ENCODE measurements at regions not wholly inside any gene's neighbourhood (a gene's known extent, or its start where the extent isn't known, plus 50 kb on each side); places are given as distances from the start of the nearest gene placed in this dataset.

DNA sequence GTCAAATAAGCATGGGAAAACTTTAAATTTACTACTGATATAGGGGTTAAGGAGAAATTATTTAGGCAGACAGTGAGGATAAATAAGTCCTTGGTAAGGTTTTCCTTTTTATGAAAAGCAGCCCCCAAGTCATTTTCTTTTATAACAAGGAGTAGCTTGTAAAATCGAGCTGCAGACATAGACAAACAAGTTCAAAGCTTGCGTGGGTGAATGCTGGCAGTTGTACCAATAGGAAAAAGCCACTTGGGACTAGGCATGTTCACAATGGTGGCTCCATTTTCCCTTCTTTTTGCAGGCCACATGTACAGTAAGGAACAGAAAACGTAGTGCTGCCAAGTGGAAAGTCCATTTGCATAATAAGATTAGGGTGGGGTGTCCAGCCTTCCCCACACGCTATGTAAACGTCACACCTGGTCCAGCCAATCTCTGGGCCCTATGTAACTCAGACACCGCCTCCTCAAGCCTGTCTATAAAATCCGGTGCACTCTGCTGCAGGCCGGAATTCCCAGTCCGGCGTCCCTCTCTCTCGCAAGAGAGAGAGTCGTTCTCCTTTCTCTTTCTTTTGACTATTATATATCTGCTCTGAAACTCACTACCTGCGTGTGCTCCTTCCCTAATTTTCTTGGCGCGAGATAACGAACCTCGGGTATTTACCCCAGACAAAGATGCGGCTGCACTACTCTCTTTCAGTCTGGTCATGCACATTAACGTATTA, 217.1 kb upstream of the MAN1A1 start:
- Histone ChIP-seq H3K27ac (ENCODE audit: low read length) (no peak overlapping the region), H3K9me3 (ENCODE audit: control insufficient read depth, insufficient read depth, low read depth, low read length) (no peaks in the 10 kb centered on the region; the same call in 1 of the 2 replicates), H3K36me3 (ENCODE audit: control insufficient read depth, insufficient read depth, low read length) (no peaks in the 10 kb centered on the region), H3K27me3 (ENCODE audit: control insufficient read depth, insufficient read depth, low read length) (no peaks in the 10 kb centered on the region), H3K4me1 (ENCODE audit: control insufficient read depth, insufficient read depth, low read length) (no peaks in the 10 kb centered on the region), H3K4me3 (ENCODE audit: low read depth in 2 of 2, low read length in 2 of 2) (no peak overlapping the region)
- DNase-seq (ENCODE audit: low read depth, low spot score) (no peak), ATAC-seq (no peak)
- ChIA-PET CTCF (no interaction called here), POLR2A (no interaction called here)
- in situ Hi-C loops (cut with HindIII; ENCODE audit: low pct_unique_long_range_greater_than_20kb, low sequenced_read_pairs) = no loop called here
- intact Hi-C loops (cut with micrococcal nuclease; ENCODE audit: unreplicated experiment) = no loop called here
- no TSS peak for BruUV-seq (replicated peaks)
- TF ChIP-seq CTCF (IDR thresholded peaks at IDR 0.05) = no peak
- TF ChIP-seq POLR2AphosphoS5 (IDR thresholded peaks at IDR 0.05; ENCODE audit: low read depth, low read length) = no peak
- TF ChIP-seq, protein P1, sequence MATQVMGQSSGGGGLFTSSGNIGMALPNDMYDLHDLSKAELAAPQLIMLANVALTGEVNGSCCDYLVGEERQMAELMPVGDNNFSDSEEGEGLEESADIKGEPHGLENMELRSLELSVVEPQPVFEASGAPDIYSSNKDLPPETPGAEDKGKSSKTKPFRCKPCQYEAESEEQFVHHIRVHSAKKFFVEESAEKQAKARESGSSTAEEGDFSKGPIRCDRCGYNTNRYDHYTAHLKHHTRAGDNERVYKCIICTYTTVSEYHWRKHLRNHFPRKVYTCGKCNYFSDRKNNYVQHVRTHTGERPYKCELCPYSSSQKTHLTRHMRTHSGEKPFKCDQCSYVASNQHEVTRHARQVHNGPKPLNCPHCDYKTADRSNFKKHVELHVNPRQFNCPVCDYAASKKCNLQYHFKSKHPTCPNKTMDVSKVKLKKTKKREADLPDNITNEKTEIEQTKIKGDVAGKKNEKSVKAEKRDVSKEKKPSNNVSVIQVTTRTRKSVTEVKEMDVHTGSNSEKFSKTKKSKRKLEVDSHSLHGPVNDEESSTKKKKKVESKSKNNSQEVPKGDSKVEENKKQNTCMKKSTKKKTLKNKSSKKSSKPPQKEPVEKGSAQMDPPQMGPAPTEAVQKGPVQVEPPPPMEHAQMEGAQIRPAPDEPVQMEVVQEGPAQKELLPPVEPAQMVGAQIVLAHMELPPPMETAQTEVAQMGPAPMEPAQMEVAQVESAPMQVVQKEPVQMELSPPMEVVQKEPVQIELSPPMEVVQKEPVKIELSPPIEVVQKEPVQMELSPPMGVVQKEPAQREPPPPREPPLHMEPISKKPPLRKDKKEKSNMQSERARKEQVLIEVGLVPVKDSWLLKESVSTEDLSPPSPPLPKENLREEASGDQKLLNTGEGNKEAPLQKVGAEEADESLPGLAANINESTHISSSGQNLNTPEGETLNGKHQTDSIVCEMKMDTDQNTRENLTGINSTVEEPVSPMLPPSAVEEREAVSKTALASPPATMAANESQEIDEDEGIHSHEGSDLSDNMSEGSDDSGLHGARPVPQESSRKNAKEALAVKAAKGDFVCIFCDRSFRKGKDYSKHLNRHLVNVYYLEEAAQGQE (IDR thresholded peaks at IDR 0.05; ENCODE audit: insufficient read depth in 1 of 2, low read depth in 2 of 2, low read length in 1 of 2) = no peak
- no peak for TF ChIP-seq SIN3A (IDR thresholded peaks at IDR 0.05; ENCODE audit: borderline replicate concordance, insufficient read depth, low read depth, low read length)
- TF ChIP-seq TCF7L2 (IDR thresholded peaks at IDR 0.05; ENCODE audit: low read depth, low read length) = no peak

DNA sequence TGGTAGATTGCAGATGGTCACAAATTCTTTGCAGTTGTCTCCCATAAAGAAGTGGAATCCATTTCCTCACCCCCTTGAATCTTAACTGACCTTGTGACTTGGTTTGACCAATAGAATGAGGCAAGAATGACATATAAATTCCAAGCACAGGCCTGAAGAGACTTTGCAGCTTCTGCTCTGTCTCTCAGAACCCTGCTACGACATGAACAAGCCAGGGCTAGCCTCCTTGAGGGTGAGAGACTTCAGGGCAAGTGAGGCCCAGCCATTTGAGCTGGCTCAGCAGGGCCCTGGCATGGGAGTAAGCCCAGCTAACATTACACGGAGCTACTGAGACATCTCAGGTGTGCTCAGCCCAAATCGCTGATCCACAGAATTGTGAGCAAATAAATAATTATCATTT, 216.3 kb upstream of the MAN1A1 start:
- Histone ChIP-seq H3K27me3 (ENCODE audit: control insufficient read depth, insufficient read depth, low read length) (no peaks in the 10 kb centered on the region), H3K4me1 (ENCODE audit: control insufficient read depth, insufficient read depth, low read length) (no peaks in the 10 kb centered on the region), H3K4me3 (ENCODE audit: low read depth in 2 of 2, low read length in 2 of 2) (no peak overlapping the region), H3K27ac (ENCODE audit: low read length) (no peak overlapping the region), H3K9me3 (ENCODE audit: control insufficient read depth, insufficient read depth, low read depth, low read length) (no peaks in the 10 kb centered on the region), H3K36me3 (ENCODE audit: control insufficient read depth, insufficient read depth, low read length) (no peaks in the 10 kb centered on the region)
- intact Hi-C loops (cut with micrococcal nuclease; ENCODE audit: unreplicated experiment) = no loop called here
- ChIA-PET CTCF (no interaction called here), POLR2A (no interaction called here)
- in situ Hi-C loops (cut with HindIII; ENCODE audit: low pct_unique_long_range_greater_than_20kb, low sequenced_read_pairs) = no loop called here
- DNase-seq (ENCODE audit: low read depth, low spot score) (no peak), ATAC-seq (no peak)
- TF ChIP-seq TCF7L2 (IDR thresholded peaks at IDR 0.05; ENCODE audit: low read depth, low read length) (no peak), POLR2AphosphoS5 (IDR thresholded peaks at IDR 0.05; ENCODE audit: low read depth, low read length) (no peak), SIN3A (IDR thresholded peaks at IDR 0.05; ENCODE audit: borderline replicate concordance, insufficient read depth, low read depth, low read length) (no peak), CTCF (IDR thresholded peaks at IDR 0.05) (no peak)
- TF ChIP-seq, protein P1 (IDR thresholded peaks at IDR 0.05; ENCODE audit: insufficient read depth in 1 of 2, low read depth in 2 of 2, low read length in 1 of 2) = no peak
- BruUV-seq (replicated peaks) = no TSS peak
